Tibial nerve (tissue), 4 donors: ENCODE measurements at regions not wholly inside any gene's neighbourhood (a gene's known extent, or its start where the extent isn't known, plus 50 kb on each side); places are given as distances from the start of the nearest gene placed in this dataset.

ENCODE experiments used
- EP300 ChIP-seq, 2 donors: sonication (generic); formaldehyde crosslinking; IDR thresholded peaks; one replicate each; pipeline ENCODE4 v1.6.1; 2017; ENCODE audit warnings: antibody characterized with exemption in 2 of 2, mild to moderate bottlenecking in 1 of 2
- POLR2A ChIP-seq, 2 donors: fragments of 450-650 bp; IDR thresholded peaks; one replicate each; pipeline ENCODE4 v1.6.1; 2017; ENCODE audit warnings: antibody characterized with exemption in 2 of 2, mild to moderate bottlenecking in 2 of 2, moderate library complexity in 2 of 2
- TF ChIP-seq, protein P1 (sequence below), 5 experiments: fragments of 200-600 bp in 3 of 5; fragments of 450-650 bp in 2 of 5; sonication (generic) in 3 of 5; IDR thresholded peaks; one replicate each; pipeline ENCODE4 v1.5.1; 2016 to 2019; ENCODE audit warnings: antibody characterized with exemption in 5 of 5, mild to moderate bottlenecking in 3 of 5, moderate library complexity in 2 of 5

DNA sequence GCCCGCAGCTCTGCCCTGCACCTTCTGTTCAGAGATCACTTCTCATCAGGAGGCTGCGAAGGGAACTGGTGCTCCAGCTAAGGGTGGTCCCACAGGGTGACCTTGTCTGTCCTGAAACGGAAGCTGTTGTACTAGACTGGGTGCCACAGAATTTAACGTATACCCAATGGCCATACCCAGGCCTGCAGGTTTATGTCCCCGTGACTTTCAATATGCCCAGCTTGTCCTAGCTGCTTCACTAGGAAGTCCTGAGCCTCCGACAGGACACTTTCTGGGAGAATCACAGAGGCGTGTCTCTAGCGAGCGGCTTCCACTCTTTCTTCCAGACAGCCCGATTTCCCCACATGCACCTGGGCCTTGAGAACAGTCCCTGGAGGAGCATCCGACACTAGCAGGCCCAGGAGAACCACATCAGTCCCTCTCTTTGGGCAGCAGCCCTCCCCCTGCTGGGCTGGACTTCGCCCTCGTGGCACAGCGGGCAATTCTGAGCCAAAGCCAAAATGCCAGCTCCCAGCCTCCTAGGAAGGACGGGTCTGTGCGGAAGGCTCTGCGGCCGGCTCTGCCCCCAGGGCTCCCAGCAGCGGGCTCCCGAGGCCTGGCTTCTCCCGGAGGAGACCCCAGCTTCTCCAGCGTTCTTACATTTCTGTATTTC, 91.9 kb upstream of the OTOS start:
- TF ChIP-seq, protein P1, sequence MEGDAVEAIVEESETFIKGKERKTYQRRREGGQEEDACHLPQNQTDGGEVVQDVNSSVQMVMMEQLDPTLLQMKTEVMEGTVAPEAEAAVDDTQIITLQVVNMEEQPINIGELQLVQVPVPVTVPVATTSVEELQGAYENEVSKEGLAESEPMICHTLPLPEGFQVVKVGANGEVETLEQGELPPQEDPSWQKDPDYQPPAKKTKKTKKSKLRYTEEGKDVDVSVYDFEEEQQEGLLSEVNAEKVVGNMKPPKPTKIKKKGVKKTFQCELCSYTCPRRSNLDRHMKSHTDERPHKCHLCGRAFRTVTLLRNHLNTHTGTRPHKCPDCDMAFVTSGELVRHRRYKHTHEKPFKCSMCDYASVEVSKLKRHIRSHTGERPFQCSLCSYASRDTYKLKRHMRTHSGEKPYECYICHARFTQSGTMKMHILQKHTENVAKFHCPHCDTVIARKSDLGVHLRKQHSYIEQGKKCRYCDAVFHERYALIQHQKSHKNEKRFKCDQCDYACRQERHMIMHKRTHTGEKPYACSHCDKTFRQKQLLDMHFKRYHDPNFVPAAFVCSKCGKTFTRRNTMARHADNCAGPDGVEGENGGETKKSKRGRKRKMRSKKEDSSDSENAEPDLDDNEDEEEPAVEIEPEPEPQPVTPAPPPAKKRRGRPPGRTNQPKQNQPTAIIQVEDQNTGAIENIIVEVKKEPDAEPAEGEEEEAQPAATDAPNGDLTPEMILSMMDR (IDR thresholded peaks at IDR 0.05): no peak
- TF ChIP-seq POLR2A (IDR thresholded peaks at IDR 0.05): no peak
- TF ChIP-seq EP300 (IDR thresholded peaks at IDR 0.05): no peak
